Neural progenitor cell (in vitro differentiated cells): ENCODE measurements at regions not wholly inside any gene's neighbourhood (a gene's known extent, or its start where the extent isn't known, plus 50 kb on each side); places are given as distances from the start of the nearest gene placed in this dataset.

Experiments used
- DNase-seq: peaks from one replicate; pipeline ENCODE4 v3.0.0-alpha.2; 2016; ENCODE audit warnings: low spot score
- H2AFZ ChIP-seq: fragments of 200-600 bp; sonication (generic); replicated peaks from 2 replicates; pipeline ENCODE4 v1.6.1; 2016; ENCODE audit warnings: antibody characterized with exemption
- H3F3A ChIP-seq: fragments of 200-600 bp; sonication (generic); 2 replicates; pipeline ENCODE4 v1.6.1; 2016; ENCODE audit warnings: antibody characterized with exemption, low read depth
- H3K27ac ChIP-seq: fragments of 200-600 bp; sonication (generic); 2 replicates; pipeline ENCODE4 v1.5.1; 2016; ENCODE audit warnings: mild to moderate bottlenecking
- H3K27me3 ChIP-seq: fragments of 200-600 bp; sonication (generic); 2 replicates; pipeline ENCODE4 v1.6.1; 2016; ENCODE audit warnings: mild to moderate bottlenecking, moderate library complexity
- H3K36me3 ChIP-seq: fragments of 200-600 bp; sonication (generic); 2 replicates; pipeline ENCODE4 v1.5.1; 2016
- H3K4me1 ChIP-seq: fragments of 200-600 bp; sonication (generic); 2 replicates; pipeline ENCODE4 v1.6.1; 2016; ENCODE audit warnings: mixed run types
- H3K4me2 ChIP-seq: fragments of 200-600 bp; sonication (generic); 2 replicates; pipeline ENCODE4 v1.6.1; 2016
- H3K4me3 ChIP-seq: fragments of 200-600 bp; sonication (generic); 2 replicates; pipeline ENCODE4 v1.5.1; 2016
- H3K79me2 ChIP-seq: fragments of 200-600 bp; sonication (generic); 2 replicates; pipeline ENCODE4 v1.6.1; 2016; ENCODE audit warnings: low read depth
- H3K9ac ChIP-seq: fragments of 200-600 bp; sonication (generic); 2 replicates; pipeline ENCODE4 v1.6.1; 2016
- H3K9me3 ChIP-seq: fragments of 200-600 bp; sonication (generic); 2 replicates; pipeline ENCODE4 v1.5.1; 2016; ENCODE audit warnings: low read depth
- H4K20me1 ChIP-seq: fragments of 200-600 bp; sonication (generic); 2 replicates; pipeline ENCODE4 v1.6.1; 2016; ENCODE audit warnings: low read depth
- H3K27ac Mint-ChIP-seq: 3 replicates; pipeline ENCODE4 v1.8.0; 2021; ENCODE audit warnings: mixed read lengths
- H3K27me3 Mint-ChIP-seq: 2 replicates; pipeline ENCODE4 v1.8.0; 2022; ENCODE audit warnings: low read depth, mild to moderate bottlenecking, inconsistent platforms, moderate library complexity, mixed read lengths; ENCODE audit not compliant: insufficient read depth
- H3K36me3 Mint-ChIP-seq: 3 replicates; pipeline ENCODE4 v1.8.0; 2021; ENCODE audit warnings: mixed read lengths
- H3K4me1 Mint-ChIP-seq: 3 replicates; pipeline ENCODE4 v1.8.0; 2021; ENCODE audit warnings: mixed read lengths
- H3K4me3 Mint-ChIP-seq: 3 replicates; pipeline ENCODE4 v1.8.0; 2021; ENCODE audit warnings: mild to moderate bottlenecking, moderate library complexity, mixed read lengths
- H3K9me3 Mint-ChIP-seq: 3 replicates; pipeline ENCODE4 v1.8.0; 2020; ENCODE audit warnings: mixed read lengths
- CTCF ChIP-seq: fragments of 200-600 bp; sonication (generic); IDR thresholded peaks from 2 replicates; pipeline ENCODE4 v1.5.1; 2017; ENCODE audit warnings: antibody characterized with exemption, mild to moderate bottlenecking
- EZH2 ChIP-seq: fragments of 200-600 bp; sonication (generic); IDR thresholded peaks from 2 replicates; pipeline ENCODE4 v1.6.1; 2017; ENCODE audit warnings: antibody characterized with exemption, mild to moderate bottlenecking, moderate library complexity
- EZH2phosphoT487 ChIP-seq: fragments of 200-600 bp; sonication (generic); IDR thresholded peaks from 2 replicates; pipeline ENCODE4 v1.6.1; 2017; ENCODE audit warnings: antibody characterized with exemption

- no peaks in the 10 kb centered on the region for H3K9me3 ChIP-seq
- H3K4me3 ChIP-seq = no peak overlapping the region
- TF ChIP-seq EZH2phosphoT487 (no peak), CTCF (peak; percentile 75)
- no peaks in the 10 kb centered on the region for H3K79me2 ChIP-seq
- H3K27me3 Mint-ChIP-seq = no peaks in the 10 kb centered on the region
- no peaks in the 10 kb centered on the region for H3F3A ChIP-seq
- no peaks in the 10 kb centered on the region for H3K36me3 Mint-ChIP-seq
- no peak overlapping the region for H3K27ac Mint-ChIP-seq
- no peak overlapping the region for H3K4me3 Mint-ChIP-seq
- no peaks in the 10 kb centered on the region for H3K27me3 ChIP-seq
- no peaks in the 10 kb centered on the region for H3K9me3 Mint-ChIP-seq
- no peak overlapping the region for H3K27ac ChIP-seq
- peak; percentile 47 for DNase-seq
- H3K36me3 ChIP-seq = no peaks in the 10 kb centered on the region
- H2AFZ ChIP-seq = peak overlapping the region; percentile 9
- no peaks in the 10 kb centered on the region for H3K4me1 Mint-ChIP-seq
- no peak overlapping the region for H3K4me2 ChIP-seq
- H3K4me1 ChIP-seq = no peaks in the 10 kb centered on the region
- no peak overlapping the region for H3K9ac ChIP-seq
- H4K20me1 ChIP-seq = no peaks in the 10 kb centered on the region
Measured at GRCh38 chr13:65638572-65639168, 1591.5 kb downstream of the PCDH9 start.

- no peaks in the 10 kb centered on the region for H4K20me1 ChIP-seq
- no peaks in the 10 kb centered on the region for H3F3A ChIP-seq
- H3K27ac Mint-ChIP-seq = no peak overlapping the region
- H3K27ac ChIP-seq = no peak overlapping the region
- H3K79me2 ChIP-seq = no peaks in the 10 kb centered on the region
- no peak overlapping the region for H3K4me2 ChIP-seq
- no peak for TF ChIP-seq EZH2
- no peak for TF ChIP-seq CTCF
- no peak for TF ChIP-seq EZH2phosphoT487
- DNase-seq = no peak
- no peak overlapping the region for H2AFZ ChIP-seq
- no peaks in the 10 kb centered on the region for H3K27me3 Mint-ChIP-seq
- H3K36me3 Mint-ChIP-seq = no peaks in the 10 kb centered on the region
- H3K4me3 ChIP-seq = no peak overlapping the region
- no peaks in the 10 kb centered on the region for H3K9me3 ChIP-seq
- no peaks in the 10 kb centered on the region for H3K27me3 ChIP-seq
- H3K9me3 Mint-ChIP-seq = no peaks in the 10 kb centered on the region
- no peak overlapping the region for H3K4me3 Mint-ChIP-seq
- H3K9ac ChIP-seq = no peak overlapping the region
- H3K36me3 ChIP-seq = no peaks in the 10 kb centered on the region
- H3K4me1 Mint-ChIP-seq = no peaks in the 10 kb centered on the region
- H3K4me1 ChIP-seq = no peaks in the 10 kb centered on the region
Measured at GRCh38 chr13:65633806-65634205, 1596.3 kb downstream of the PCDH9 start.

- H2AFZ ChIP-seq = no peak overlapping the region
Measured at GRCh38 chr13:65631078-65631477, 1599.1 kb downstream of the PCDH9 start.

More at GRCh38 chr13:65631078-65631477, 1599.1 kb downstream of the PCDH9 start:
- H3K36me3 Mint-ChIP-seq = no peaks in the 10 kb centered on the region
- H3K27me3 ChIP-seq = no peaks in the 10 kb centered on the region
- no peak overlapping the region for H3K4me3 Mint-ChIP-seq
- no peaks in the 10 kb centered on the region for H3K79me2 ChIP-seq
- no peaks in the 10 kb centered on the region for H3K9me3 ChIP-seq
- H4K20me1 ChIP-seq = no peaks in the 10 kb centered on the region
- no peaks in the 10 kb centered on the region for H3K36me3 ChIP-seq
- no peak overlapping the region for H3K4me3 ChIP-seq
- H3K27ac Mint-ChIP-seq = no peak overlapping the region
- H3F3A ChIP-seq = no peaks in the 10 kb centered on the region
- H3K4me1 ChIP-seq = no peaks in the 10 kb centered on the region
- no peak overlapping the region for H3K4me2 ChIP-seq
- no peak for TF ChIP-seq EZH2
- TF ChIP-seq CTCF = no peak
- TF ChIP-seq EZH2phosphoT487 = no peak
- no peaks in the 10 kb centered on the region for H3K4me1 Mint-ChIP-seq
- H3K9ac ChIP-seq = no peak overlapping the region
- H3K27ac ChIP-seq = no peak overlapping the region
- no peaks in the 10 kb centered on the region for H3K27me3 Mint-ChIP-seq
- H3K9me3 Mint-ChIP-seq = no peaks in the 10 kb centered on the region
- no peak for DNase-seq
